Activated CD4-positive, alpha-beta T cell treated with anti-CD3 and anti-CD28 coated beads for 24 hours (primary cell): ENCODE measurements at regions not wholly inside any gene's neighbourhood (a gene's known extent, or its start where the extent isn't known, plus 50 kb on each side); places are given as distances from the start of the nearest gene placed in this dataset.

Source experiments
- DNase-seq, 2 donors: peaks; one replicate each; pipeline ENCODE4 v3.0.0-alpha.2; 2020; ENCODE audit warnings: low read depth in 2 of 2

- no peak for DNase-seq
These were observed 231.4 kb upstream of the RTL1 start for GRCh38 chr14:101134851-101135433.

GRCh38 chr14:101135796-101136742 is 232.5 kb upstream of the RTL1 start:
- DNase-seq: no peak

- DNase-seq: no peak
These were observed 233.7 kb upstream of the RTL1 start for GRCh38 chr14:101137234-101137633.

- DNase-seq: no peak
These were observed 244.3 kb upstream of the RTL1 start for GRCh38 chr14:101147848-101148247.

- DNase-seq: no peak
These were observed 246.6 kb upstream of the RTL1 start for GRCh38 chr14:101150039-101150610.

- DNase-seq: no peak
These were observed 247.9 kb upstream of the RTL1 start for GRCh38 chr14:101151226-101151926.

GRCh38 chr14:101151927-101152305 is 248.4 kb upstream of the RTL1 start:
- DNase-seq: no peak

GRCh38 chr14:101152855-101153254 is 249.3 kb upstream of the RTL1 start:
- no peak for DNase-seq

- no peak for DNase-seq
These were observed 250.2 kb upstream of the RTL1 start for GRCh38 chr14:101153691-101154090.

GRCh38 chr14:101155575-101155974 is 252.1 kb upstream of the RTL1 start:
- no peak for DNase-seq

GRCh38 chr14:101167428-101167827 is 263.9 kb upstream of the RTL1 start:
- DNase-seq: no peak

GRCh38 chr14:101169267-101169666 is 265.7 kb upstream of the RTL1 start:
- DNase-seq: no peak

- DNase-seq: no peak
These were observed 268.1 kb upstream of the RTL1 start for GRCh38 chr14:101171650-101172049.

- DNase-seq: no peak
These were observed 270.4 kb upstream of the RTL1 start for GRCh38 chr14:101173698-101174521.

- no peak for DNase-seq
These were observed 271.0 kb upstream of the RTL1 start for GRCh38 chr14:101174522-101174838.

GRCh38 chr14:101174980-101175606 is 271.6 kb upstream of the RTL1 start:
- DNase-seq: no peak

GRCh38 chr14:101175731-101176534 is 272.4 kb upstream of the RTL1 start:
- DNase-seq: no peak

GRCh38 chr14:101176535-101177205 is 273.1 kb upstream of the RTL1 start:
- no peak for DNase-seq

GRCh38 chr14:101177301-101177971 is 273.9 kb upstream of the RTL1 start:
- DNase-seq: no peak
